ENCODE measurements at regions not wholly inside any gene's neighbourhood (a gene's known extent, or its start where the extent isn't known, plus 50 kb on each side); places are given as distances from the start of the nearest gene placed in this dataset.

DNA sequence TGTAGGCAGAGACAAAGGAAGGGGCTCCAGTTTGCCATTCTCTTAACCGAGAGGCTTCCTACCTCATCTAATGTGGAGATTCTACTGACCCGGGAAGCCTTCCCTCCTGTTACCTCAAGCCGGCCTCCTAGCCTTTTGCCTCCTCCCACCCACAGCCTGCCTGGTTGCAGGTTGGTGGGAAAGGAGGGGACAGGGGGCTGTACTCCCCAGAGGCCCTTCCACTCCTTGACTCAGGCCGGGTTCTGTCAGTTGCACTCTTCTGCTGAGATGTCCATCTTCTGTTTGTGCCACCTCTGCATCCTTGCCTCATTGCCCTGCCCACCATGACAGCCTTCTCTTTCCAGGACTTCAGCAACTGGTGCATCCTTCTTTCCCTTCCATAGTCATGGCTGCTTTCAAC, 98.0 kb upstream of the SLC44A3 start:
- no peak for DNase-seq (ENCODE audit: low read depth in 1 of 2, low spot score in 1 of 2)
- Histone ChIP-seq H3K4me3 (replicated peaks; ENCODE audit: insufficient read depth, low read length) (no peak overlapping the region), H3K27ac (replicated peaks) (peak overlapping the region; percentile 86), H3K27me3 (ENCODE audit: insufficient read depth, poor library complexity, severe bottlenecking) (no peaks in the 10 kb centered on the region)
- TF ChIP-seq GABPA (IDR thresholded peaks at IDR 0.05; ENCODE audit: low read depth) = no peak
- TF ChIP-seq, protein P1, sequence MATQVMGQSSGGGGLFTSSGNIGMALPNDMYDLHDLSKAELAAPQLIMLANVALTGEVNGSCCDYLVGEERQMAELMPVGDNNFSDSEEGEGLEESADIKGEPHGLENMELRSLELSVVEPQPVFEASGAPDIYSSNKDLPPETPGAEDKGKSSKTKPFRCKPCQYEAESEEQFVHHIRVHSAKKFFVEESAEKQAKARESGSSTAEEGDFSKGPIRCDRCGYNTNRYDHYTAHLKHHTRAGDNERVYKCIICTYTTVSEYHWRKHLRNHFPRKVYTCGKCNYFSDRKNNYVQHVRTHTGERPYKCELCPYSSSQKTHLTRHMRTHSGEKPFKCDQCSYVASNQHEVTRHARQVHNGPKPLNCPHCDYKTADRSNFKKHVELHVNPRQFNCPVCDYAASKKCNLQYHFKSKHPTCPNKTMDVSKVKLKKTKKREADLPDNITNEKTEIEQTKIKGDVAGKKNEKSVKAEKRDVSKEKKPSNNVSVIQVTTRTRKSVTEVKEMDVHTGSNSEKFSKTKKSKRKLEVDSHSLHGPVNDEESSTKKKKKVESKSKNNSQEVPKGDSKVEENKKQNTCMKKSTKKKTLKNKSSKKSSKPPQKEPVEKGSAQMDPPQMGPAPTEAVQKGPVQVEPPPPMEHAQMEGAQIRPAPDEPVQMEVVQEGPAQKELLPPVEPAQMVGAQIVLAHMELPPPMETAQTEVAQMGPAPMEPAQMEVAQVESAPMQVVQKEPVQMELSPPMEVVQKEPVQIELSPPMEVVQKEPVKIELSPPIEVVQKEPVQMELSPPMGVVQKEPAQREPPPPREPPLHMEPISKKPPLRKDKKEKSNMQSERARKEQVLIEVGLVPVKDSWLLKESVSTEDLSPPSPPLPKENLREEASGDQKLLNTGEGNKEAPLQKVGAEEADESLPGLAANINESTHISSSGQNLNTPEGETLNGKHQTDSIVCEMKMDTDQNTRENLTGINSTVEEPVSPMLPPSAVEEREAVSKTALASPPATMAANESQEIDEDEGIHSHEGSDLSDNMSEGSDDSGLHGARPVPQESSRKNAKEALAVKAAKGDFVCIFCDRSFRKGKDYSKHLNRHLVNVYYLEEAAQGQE (IDR thresholded peaks at IDR 0.05; ENCODE audit: insufficient replicate concordance, low read depth) = no peak
- TF ChIP-seq SPI1 (IDR thresholded peaks at IDR 0.05; ENCODE audit: borderline replicate concordance, low read depth) = no peak
- no peak for TF ChIP-seq POLR2AphosphoS5 (IDR thresholded peaks at IDR 0.05; ENCODE audit: low read depth)
- TF ChIP-seq, protein P2, sequence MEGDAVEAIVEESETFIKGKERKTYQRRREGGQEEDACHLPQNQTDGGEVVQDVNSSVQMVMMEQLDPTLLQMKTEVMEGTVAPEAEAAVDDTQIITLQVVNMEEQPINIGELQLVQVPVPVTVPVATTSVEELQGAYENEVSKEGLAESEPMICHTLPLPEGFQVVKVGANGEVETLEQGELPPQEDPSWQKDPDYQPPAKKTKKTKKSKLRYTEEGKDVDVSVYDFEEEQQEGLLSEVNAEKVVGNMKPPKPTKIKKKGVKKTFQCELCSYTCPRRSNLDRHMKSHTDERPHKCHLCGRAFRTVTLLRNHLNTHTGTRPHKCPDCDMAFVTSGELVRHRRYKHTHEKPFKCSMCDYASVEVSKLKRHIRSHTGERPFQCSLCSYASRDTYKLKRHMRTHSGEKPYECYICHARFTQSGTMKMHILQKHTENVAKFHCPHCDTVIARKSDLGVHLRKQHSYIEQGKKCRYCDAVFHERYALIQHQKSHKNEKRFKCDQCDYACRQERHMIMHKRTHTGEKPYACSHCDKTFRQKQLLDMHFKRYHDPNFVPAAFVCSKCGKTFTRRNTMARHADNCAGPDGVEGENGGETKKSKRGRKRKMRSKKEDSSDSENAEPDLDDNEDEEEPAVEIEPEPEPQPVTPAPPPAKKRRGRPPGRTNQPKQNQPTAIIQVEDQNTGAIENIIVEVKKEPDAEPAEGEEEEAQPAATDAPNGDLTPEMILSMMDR (IDR thresholded peaks at IDR 0.05; ENCODE audit: insufficient read depth, low read length) = no peak

DNA sequence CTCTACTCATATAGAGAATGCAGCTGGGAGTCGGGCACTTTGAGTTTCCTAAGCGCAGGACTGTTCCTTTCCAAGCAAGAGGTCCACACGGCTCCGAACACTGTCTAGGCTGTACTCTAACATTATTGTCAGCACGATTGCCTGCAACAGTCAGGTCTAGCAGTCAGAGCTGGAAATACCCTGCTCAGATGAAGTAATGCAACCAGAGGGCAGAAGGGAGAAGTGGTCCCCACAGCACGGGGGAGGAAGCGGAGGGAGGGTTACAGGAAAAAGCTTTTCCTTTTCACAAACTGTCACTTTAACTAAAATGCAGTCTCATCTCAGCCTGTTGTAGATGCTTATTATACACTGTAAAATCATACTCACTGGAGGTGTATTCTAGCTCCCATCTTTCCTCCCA, 98.9 kb upstream of the SLC44A3 start:
- peak overlapping the region; percentile 86 for H3K27ac ChIP-seq (replicated peaks)
- DNase-seq (ENCODE audit: low read depth in 1 of 2, low spot score in 1 of 2) = peak; percentile 72 to 96
- no peak overlapping the region for H3K4me3 ChIP-seq (replicated peaks; ENCODE audit: insufficient read depth, low read length)
- TF ChIP-seq, protein P2 (IDR thresholded peaks at IDR 0.05; ENCODE audit: insufficient read depth, low read length) = no peak
- TF ChIP-seq, protein P1 (IDR thresholded peaks at IDR 0.05; ENCODE audit: insufficient replicate concordance, low read depth) = no peak
- peak; percentile 77 for TF ChIP-seq POLR2AphosphoS5 (IDR thresholded peaks at IDR 0.05; ENCODE audit: low read depth)
- TF ChIP-seq GABPA (IDR thresholded peaks at IDR 0.05; ENCODE audit: low read depth) = no peak
- TF ChIP-seq SPI1 (IDR thresholded peaks at IDR 0.05; ENCODE audit: borderline replicate concordance, low read depth) = peak; percentile 92
- no peaks in the 10 kb centered on the region for H3K27me3 ChIP-seq (ENCODE audit: insufficient read depth, poor library complexity, severe bottlenecking)

DNA sequence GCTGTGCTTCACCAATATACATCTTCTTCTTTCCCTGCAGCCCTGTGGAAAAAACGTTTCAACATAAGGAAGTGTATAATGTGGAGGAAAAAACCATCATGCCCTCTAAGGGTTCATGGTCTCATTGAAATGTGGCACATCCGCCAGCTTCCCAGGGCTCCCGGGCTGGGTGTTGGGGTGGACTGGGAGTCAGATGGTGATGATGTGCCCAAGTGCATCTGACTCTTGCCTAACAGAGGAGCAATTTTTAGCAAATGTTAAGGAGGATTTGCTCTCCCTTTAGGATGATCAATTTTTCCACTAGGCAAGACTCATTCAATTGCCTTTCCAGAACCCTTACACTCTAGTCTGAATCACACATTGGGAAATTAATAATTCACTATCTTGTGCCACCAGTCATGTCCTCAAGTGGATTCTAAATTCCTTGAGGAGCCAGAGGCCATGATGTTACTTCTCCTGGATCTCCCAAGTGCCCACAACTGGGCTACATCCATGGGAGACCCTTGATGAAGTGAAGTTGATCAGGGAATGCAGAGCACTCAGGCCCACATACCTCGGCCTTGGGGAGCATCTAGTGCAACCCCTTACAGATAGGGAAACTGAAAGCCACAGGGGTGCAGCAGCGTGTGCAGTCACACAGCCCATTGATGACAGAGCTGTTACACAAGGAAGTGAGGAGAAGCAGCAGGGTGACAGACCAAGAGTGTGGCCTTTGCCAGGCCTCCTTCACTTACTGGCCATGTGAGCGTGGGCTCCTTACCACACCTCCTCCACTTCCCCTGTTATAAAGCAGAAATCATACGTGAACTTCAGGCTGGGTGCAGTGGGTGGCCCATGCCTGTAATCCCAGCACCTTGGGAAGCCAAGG, 100.0 kb upstream of the SLC44A3 start:
- peak overlapping the region; percentile 86 for H3K27ac ChIP-seq (replicated peaks)
- H3K4me3 ChIP-seq (replicated peaks; ENCODE audit: insufficient read depth, low read length) = no peak overlapping the region
- peak; percentile 65; the same call in 1 of the 2 replicates for TF ChIP-seq POLR2AphosphoS5 (IDR thresholded peaks at IDR 0.05; ENCODE audit: low read depth)
- TF ChIP-seq SPI1 (IDR thresholded peaks at IDR 0.05; ENCODE audit: borderline replicate concordance, low read depth) = peak; percentile 84
- TF ChIP-seq, protein P1 (IDR thresholded peaks at IDR 0.05; ENCODE audit: insufficient replicate concordance, low read depth) = no peak
- DNase-seq (ENCODE audit: low read depth in 1 of 2, low spot score in 1 of 2) = peak; percentile 66 to 93
- H3K27me3 ChIP-seq (ENCODE audit: insufficient read depth, poor library complexity, severe bottlenecking) = no peaks in the 10 kb centered on the region
